LNCaP clone FGC (cell line): ENCODE measurements at regions not wholly inside any gene's neighbourhood (a gene's known extent, or its start where the extent isn't known, plus 50 kb on each side); places are given as distances from the start of the nearest gene placed in this dataset.

Experiments
- DNase-seq: peaks from one replicate; pipeline ENCODE4 v3.0.0-alpha.2; 2011; ENCODE audit warnings: low read depth
- H3K4me3 ChIP-seq: 2 replicates; pipeline ENCODE4 v1.5.1; 2011; ENCODE audit warnings: mild to moderate bottlenecking, low read depth, low read length, control low read depth
- TF ChIP-seq, protein P1 (sequence below): IDR thresholded peaks from 2 replicates; pipeline ENCODE4 v1.5.1; 2012; ENCODE audit warnings: mild to moderate bottlenecking; ENCODE audit not compliant: control insufficient read depth, insufficient read depth; ENCODE audit errors: extremely low read depth

DNA sequence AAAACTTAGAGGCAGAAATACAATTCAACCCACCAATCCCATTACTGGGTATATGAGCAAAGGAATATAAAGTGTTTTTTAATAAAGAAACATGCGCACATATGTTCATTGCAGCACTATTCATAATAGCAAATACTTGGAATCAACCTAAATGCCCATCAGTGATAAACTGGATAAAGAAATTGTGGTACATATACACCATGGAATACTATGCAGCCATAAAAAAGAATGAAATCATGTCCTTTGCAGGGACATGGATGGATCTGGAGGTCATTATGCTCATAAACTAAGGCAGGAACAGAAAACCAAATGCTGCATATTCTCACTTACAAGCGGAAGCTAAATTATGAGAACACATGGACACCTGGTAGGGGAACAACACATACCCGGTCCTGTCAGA is 807.7 kb upstream of the INTU start:
- H3K4me3 ChIP-seq = no peak overlapping the region
- TF ChIP-seq, protein P1, sequence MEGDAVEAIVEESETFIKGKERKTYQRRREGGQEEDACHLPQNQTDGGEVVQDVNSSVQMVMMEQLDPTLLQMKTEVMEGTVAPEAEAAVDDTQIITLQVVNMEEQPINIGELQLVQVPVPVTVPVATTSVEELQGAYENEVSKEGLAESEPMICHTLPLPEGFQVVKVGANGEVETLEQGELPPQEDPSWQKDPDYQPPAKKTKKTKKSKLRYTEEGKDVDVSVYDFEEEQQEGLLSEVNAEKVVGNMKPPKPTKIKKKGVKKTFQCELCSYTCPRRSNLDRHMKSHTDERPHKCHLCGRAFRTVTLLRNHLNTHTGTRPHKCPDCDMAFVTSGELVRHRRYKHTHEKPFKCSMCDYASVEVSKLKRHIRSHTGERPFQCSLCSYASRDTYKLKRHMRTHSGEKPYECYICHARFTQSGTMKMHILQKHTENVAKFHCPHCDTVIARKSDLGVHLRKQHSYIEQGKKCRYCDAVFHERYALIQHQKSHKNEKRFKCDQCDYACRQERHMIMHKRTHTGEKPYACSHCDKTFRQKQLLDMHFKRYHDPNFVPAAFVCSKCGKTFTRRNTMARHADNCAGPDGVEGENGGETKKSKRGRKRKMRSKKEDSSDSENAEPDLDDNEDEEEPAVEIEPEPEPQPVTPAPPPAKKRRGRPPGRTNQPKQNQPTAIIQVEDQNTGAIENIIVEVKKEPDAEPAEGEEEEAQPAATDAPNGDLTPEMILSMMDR = no peak
- DNase-seq = no peak

DNA sequence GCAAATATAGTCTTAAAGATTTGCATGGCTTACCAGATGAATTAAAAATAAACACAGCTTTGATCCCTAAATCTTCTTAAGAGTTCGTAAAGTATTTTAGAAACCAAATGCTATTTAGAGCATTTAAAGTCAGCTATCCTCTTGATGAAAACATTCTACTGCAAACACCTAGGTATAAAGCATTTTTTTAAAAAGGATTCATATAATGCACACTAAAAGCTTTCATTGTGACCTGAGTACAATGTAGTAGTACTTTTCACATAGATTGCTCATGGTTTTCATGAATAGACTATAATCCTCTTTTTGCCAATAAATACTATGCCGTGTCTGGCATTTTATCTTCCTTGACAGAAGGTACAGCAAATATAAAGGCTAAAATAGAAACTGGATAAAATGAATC is 805.1 kb upstream of the INTU start:
- DNase-seq = no peak
- TF ChIP-seq, protein P1 = no peak
- H3K4me3 ChIP-seq = no peak overlapping the region

DNA sequence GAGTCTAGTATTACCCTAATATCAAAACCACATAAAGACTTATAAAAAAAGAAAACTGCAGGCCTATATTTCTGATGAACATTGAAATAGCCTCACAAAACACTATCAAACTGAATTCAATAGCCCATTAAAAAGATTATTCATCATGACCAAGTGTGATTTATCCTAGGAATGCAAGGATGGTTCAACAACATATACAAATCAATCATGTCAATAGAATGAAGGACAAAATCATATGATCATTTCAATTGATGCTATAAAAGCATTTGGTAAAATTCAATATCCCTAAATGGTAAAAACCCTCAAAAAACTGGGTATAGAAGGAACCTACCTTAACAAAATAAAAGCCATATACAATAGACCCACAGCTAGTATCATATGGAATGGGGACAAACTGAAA is 797.9 kb upstream of the INTU start:
- no peak overlapping the region for H3K4me3 ChIP-seq
- no peak for DNase-seq
- TF ChIP-seq, protein P1 = no peak

DNA sequence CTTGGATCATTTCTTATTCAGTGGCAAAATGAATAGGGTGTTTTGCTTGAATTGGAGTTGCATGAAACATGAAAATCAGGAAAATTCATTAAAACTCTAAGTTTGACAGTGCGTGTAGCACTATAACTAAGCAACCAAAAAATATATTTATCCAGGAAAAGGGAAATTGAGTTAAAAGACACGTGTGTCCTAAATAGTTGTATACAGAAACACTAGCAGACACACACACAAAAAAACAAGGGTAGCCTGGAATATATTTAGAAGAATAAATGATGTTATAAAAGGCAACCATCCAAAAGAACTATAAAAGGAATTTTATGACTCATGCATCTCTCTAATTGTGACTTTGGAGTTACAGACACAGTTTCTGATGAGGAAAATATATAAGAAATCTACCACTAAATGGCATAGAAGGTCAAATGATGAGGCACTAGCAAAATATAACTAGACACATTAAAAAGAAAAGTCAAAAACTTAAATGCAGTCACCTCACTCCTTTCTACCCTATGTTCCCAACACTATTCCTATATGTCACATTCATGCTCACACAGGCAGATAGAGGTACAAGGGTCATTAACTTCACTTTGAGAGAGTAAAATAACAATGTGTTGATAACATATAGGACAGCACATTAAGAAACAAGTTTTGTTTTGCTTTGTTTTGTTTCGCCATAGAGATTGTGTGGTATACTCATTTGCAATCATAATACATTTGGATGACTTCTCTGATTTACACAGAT is 793.6 kb upstream of the INTU start:
- TF ChIP-seq, protein P1 = no peak
- no peak overlapping the region for H3K4me3 ChIP-seq
- DNase-seq = no peak

DNA sequence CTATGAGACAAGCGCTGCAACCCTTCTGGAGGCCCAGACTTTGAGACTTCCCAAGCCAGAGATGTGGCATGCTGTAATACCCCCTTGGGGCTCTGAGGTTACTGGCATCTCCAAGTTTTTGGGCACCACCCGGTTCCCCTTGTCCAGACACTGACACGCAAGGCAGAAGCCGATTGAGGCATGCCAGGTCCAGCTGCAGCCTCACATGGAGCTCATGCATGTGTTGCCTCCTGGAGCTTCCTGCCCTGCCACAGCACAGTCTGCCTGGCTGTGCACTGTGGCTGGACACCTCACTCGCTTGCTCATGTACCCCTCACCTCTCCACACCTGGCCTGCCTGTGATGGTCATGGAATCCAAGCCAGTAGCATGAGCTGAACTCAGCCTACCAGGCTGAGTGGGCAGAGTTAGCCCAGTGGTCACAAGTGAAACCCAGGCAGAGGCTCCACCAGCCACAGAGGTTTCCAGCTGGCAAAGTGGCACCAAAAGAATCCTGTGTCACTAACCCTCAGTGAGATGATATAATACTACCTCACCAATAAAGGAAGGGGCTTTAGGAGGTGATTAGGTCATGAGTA is 789.2 kb upstream of the INTU start:
- DNase-seq = no peak

DNA sequence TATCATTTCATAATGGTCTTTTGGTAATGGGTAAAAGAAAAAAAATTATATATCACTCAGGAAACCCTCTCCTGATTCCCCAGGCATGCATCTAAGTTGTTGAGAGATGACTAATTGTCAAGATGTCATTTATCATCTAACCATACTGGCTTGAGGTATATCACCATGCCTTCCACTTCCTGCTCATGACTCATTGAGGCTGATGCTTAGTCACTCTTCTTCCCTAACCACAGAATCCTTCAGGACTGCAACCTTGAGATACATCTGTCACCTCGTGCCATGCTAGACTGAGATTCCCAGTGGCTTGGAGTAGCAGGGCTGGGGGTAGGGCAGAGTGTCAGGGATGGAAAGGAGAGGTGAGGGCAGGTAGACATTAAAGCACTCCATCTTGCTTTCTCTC is 782.5 kb upstream of the INTU start:
- TF ChIP-seq, protein P1 = no peak
- H3K4me3 ChIP-seq = no peak overlapping the region
- DNase-seq = no peak

More for the DNA sequence above, 789.2 kb upstream of the INTU start:
- TF ChIP-seq, protein P1 = no peak
- no peak overlapping the region for H3K4me3 ChIP-seq

DNA sequence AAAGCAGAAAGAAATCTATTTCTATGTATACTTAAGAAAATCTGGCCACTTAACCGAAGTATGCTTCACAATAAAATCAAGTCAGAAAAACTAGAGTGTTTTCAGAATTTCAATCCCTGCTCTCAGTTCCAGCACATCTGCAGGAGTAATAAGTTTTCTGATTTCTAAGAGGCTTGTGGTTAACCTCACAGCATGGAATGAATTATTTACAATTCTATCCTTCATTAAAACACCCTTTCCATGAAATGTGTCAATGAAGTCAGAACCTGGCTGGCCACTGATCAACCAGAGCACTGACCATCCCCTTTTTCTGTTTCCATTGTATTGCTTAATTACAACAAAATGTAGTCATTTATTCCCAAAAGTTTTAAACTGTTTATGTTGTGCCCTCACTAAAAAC is 781.4 kb upstream of the INTU start:
- DNase-seq = no peak
- H3K4me3 ChIP-seq = no peak overlapping the region
- TF ChIP-seq, protein P1 = no peak
